NCI-H187 treated with DMSO at 0.1 percent for 48 hours (cell line): ENCODE measurements at regions not wholly inside any gene's neighbourhood (a gene's known extent, or its start where the extent isn't known, plus 50 kb on each side); places are given as distances from the start of the nearest gene placed in this dataset.
A peak's percentile ranks its signal among the peaks of the same experiment; 100 is the strongest.
"Not testable (repeated sequence)": the region's sequence is repeated elsewhere in the genome, so short reads cannot be mapped to it uniquely, and the experiment has no call there.

Experiments used
- DNase-seq: peaks from one replicate; lab custom pipeline; 2025; lab: John Stamatoyannopoulos, UW

DNA sequence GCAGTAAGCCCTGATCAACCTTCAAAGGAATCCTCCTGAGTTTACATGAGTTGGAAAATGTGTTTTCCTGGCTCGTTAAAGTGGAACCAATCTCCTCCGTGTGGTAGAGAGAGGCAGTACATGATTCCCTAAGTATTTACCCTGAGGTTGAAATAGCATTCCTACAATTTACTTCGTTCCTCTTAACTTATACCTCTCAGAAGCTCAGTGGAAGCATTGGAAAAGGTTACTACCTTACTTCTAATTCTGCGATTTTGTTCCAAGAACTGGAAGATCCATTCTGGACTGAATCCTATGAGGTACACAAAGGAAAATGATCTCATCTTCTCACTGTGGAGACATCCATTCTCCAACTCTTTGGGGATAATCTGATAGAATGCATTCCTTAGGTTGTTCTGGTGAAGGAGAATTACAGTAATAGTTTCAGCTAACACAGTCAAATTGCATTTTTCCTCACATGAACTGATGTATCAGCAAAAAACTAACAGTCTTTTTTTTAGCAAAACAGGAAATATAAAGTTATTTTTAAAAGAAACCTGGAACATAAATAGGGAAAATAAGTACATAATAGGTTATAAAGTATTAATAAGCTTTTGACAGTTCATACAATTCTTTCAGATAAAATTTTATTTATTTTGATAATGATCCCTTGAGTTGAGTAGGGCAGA is 475.6 kb downstream of the PDZRN4 start:
- no peak for DNase-seq

- no peak for DNase-seq
Measured at GRCh38 chr12:41661141-41661765, 473.1 kb downstream of the PDZRN4 start.

DNA sequence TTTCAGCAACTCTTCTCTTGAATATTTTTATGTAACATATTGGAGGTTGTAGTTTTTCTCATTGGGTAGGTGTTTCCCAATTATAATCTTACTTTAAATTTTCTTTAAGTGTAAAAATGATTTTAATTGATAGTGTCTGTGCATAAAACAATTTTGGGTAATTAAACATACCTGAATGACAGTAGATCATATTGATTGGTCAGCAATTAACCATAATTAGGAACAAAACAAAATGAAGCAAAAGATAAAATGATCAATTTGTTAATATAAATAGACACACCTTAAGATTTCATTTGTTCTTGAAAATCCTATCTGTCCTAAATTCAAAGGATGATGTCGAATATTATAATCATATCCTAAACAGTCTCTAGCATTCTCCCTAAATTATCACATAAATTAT is 468.3 kb downstream of the PDZRN4 start:
- no peak for DNase-seq

GRCh38 chr12:41653386-41654326 is 465.5 kb downstream of the PDZRN4 start:
- no peak for DNase-seq

DNA sequence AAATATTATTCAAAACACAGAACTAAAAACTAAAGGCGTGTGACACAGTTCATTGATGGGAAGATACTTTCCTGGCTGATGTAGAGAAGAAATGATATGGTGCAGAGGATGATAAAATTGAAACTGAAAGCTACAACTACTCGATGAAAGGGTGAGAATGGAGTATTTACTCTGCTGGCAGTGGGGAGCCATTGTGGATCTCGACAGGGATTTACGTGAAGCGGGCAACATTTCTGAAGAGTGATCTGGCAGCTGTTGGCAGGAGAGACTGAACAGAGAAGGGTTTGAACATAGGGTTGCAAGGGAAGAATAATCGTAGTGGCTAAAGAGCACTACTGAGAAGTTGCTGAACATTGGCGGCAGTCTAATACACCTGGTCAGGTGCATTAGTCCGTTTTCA is 464.9 kb downstream of the PDZRN4 start:
- no peak for DNase-seq

GRCh38 chr12:41645624-41646023 is 457.5 kb downstream of the PDZRN4 start:
- DNase-seq, result no peak

- not testable (repeated sequence) for DNase-seq
Measured at GRCh38 chr12:41642808-41643207, 454.7 kb downstream of the PDZRN4 start.

GRCh38 chr12:41636653-41637052 is 448.5 kb downstream of the PDZRN4 start:
- DNase-seq, result peak; percentile 41

GRCh38 chr12:41635626-41636364 is 447.7 kb downstream of the PDZRN4 start:
- no peak for DNase-seq

GRCh38 chr12:41634091-41634490 is 446.0 kb downstream of the PDZRN4 start:
- DNase-seq, result no peak

DNA sequence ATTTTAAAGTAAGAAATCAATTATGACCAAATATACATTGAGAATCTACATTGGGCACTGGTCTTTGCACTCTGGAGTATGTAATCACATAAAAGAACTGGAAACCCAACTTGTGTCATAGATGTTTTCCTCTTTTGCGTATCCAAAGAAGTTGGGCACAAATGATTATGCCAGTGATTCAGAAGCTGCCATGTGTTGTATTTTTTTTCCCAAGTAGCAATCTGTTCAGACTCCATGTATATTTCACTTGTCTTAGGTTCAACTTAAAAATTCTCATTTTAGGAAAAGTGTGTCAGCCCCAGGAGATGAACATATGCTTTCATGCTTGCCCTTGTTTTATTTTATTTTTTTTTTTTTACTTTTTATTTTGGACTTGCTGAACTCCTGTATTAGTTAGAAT is 441.5 kb downstream of the PDZRN4 start:
- no peak for DNase-seq

- DNase-seq, result no peak
Measured at GRCh38 chr12:41627476-41627875, 439.4 kb downstream of the PDZRN4 start.

DNA sequence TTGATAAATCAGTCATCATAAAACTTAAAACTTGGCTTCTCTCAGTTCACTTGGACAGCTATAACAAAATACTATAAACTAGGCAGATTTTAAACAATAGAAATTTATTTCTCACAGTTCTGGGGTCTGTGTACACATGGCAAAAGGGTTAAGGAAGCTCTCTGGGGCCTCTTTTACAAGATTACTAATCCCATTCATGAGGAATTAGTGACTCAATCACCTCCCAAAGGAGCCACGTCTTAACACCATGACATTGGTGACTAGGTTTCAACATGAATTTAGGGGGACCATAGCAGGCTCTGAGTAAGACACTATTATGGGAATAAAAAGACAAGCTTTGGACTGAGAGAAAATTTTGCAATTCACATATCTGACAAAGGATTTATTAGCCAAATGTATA is 436.5 kb downstream of the PDZRN4 start:
- no peak for DNase-seq
